ENCODE measurements at regions not wholly inside any gene's neighbourhood (a gene's known extent, or its start where the extent isn't known, plus 50 kb on each side); places are given as distances from the start of the nearest gene placed in this dataset.

DNA sequence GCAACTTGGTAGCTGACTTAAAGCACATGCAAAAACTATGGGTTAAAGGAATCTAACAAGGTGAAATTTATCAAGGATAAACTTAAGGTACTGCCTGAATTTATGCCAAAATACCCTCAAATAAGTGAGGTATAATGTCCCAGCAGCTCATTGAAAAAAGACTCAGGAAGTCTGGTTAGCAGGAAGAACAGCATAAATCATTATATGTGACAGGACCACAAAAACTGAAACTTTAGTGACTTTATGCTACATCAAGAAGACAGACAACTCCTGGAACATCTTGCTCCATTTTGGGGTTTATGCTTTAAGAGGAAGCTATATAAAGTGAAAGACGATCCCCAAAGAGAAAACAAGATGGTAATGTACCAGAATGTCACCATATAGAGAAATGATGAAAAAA, 282.4 kb upstream of the ZNF462 start:
- DNase-seq (ENCODE audit: extremely low read depth, low read depth), result no peak
- TF ChIP-seq, protein P1, sequence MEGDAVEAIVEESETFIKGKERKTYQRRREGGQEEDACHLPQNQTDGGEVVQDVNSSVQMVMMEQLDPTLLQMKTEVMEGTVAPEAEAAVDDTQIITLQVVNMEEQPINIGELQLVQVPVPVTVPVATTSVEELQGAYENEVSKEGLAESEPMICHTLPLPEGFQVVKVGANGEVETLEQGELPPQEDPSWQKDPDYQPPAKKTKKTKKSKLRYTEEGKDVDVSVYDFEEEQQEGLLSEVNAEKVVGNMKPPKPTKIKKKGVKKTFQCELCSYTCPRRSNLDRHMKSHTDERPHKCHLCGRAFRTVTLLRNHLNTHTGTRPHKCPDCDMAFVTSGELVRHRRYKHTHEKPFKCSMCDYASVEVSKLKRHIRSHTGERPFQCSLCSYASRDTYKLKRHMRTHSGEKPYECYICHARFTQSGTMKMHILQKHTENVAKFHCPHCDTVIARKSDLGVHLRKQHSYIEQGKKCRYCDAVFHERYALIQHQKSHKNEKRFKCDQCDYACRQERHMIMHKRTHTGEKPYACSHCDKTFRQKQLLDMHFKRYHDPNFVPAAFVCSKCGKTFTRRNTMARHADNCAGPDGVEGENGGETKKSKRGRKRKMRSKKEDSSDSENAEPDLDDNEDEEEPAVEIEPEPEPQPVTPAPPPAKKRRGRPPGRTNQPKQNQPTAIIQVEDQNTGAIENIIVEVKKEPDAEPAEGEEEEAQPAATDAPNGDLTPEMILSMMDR (IDR thresholded peaks at IDR 0.05; ENCODE audit: low read depth, low read length), result no peak

GRCh38 chr9:106581973-106582372, 281.0 kb upstream of the ZNF462 start:
- no peak for DNase-seq (ENCODE audit: extremely low read depth, low read depth)
- TF ChIP-seq, protein P1 (IDR thresholded peaks at IDR 0.05; ENCODE audit: low read depth, low read length), result no peak

GRCh38 chr9:106583751-106584150, 279.2 kb upstream of the ZNF462 start:
- TF ChIP-seq, protein P1 (IDR thresholded peaks at IDR 0.05; ENCODE audit: low read depth, low read length), result no peak
- no peak for DNase-seq (ENCODE audit: extremely low read depth, low read depth)

GRCh38 chr9:106587042-106587441, 275.9 kb upstream of the ZNF462 start:
- DNase-seq (ENCODE audit: extremely low read depth, low read depth), result no peak
- TF ChIP-seq, protein P1 (IDR thresholded peaks at IDR 0.05; ENCODE audit: low read depth, low read length), result no peak

DNA sequence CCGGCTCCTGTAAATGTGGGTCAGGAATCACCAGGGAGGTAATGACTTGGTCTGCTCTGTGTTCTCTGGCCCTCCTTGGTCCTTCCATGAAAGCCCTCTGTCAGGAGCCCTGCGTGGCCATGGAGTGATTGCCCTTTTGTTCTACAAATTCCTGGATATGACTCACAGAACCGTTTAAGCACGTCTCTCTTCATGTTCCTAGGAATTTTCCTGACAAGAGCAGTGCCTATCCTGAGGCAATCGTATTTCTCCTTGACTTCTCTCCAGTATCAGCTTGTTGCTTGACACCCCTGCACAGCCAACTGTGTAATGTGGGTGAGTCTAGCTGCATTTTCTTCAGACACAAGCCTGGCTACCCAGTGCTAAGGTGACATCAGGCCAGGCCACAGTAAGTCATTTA, 274.3 kb upstream of the ZNF462 start:
- TF ChIP-seq, protein P1 (IDR thresholded peaks at IDR 0.05; ENCODE audit: low read depth, low read length), result no peak
- no peak for DNase-seq (ENCODE audit: extremely low read depth, low read depth)

DNA sequence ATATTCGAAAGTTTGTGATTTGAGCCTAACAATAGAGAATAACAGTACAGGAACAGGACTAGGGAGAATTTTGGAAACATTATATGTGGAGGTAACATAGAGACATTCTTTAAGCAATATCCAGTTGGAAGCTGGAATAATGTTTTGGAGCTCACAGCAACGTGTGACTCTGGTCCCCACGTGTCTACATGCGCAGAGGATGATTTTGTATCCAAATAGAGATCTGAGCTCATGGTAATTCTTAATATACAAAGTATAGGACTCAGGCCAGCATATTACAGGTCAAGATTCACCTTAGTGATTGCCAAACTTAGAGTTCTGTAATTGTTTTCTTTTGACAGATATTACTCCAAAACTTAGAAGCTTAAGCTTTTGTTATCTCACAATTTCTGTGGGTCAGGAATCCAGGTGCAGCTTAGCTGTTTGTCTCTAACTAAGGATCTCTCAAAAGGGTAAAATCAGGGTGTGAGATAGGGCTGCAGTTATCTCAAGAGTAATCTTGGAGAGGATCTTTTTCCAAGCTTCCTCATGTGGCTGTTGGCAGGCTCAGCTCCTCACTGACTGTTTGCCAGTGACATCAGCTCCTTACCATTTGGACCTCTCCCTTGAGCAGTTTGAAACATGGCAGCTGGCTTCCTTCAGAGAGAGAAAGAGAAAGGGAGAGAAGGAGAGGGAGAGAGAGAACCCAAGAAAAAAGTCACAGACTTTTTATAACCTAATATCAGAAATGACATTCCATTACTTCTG, 272.0 kb upstream of the ZNF462 start:
- TF ChIP-seq, protein P1 (IDR thresholded peaks at IDR 0.05; ENCODE audit: low read depth, low read length), result no peak
- DNase-seq (ENCODE audit: extremely low read depth, low read depth), result no peak

DNA sequence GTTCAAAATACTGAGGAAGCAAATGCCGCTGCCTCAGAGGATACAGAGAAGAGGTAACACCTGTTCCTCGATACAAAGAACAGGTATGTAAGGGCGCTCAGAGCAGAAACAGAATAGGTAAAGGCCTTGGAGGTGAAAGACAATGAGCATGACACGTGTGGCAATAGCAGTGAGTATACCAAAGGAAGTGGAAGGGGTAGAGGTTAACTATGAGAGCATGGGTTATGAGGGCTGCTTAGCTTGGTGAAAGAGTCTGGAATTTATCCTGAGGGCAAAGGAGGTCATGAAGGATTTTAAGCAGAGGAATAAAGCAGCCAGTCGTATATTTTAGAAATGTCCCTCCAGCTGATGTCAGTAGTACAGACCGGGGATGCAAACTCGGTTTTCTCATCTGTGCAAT, 269.8 kb upstream of the ZNF462 start:
- TF ChIP-seq, protein P1 (IDR thresholded peaks at IDR 0.05; ENCODE audit: low read depth, low read length), result no peak
- no peak for DNase-seq (ENCODE audit: extremely low read depth, low read depth)
